Activated naive CD4-positive, alpha-beta T cell treated with anti-CD3 and anti-CD28 coated beads, Interleukin-2, amount 50 U/mL, for 24 hours (primary cell): ENCODE measurements at regions not wholly inside any gene's neighbourhood (a gene's known extent, or its start where the extent isn't known, plus 50 kb on each side); places are given as distances from the start of the nearest gene placed in this dataset.
"Not testable (repeated sequence)": the region's sequence is repeated elsewhere in the genome, so short reads cannot be mapped to it uniquely, and the experiment has no call there.

ENCODE experiments used
- H3K27ac Mint-ChIP-seq: one replicate; pipeline ENCODE4 v1.8.0; 2021; ENCODE audit warnings: mild to moderate bottlenecking, mixed read lengths
- H3K27me3 Mint-ChIP-seq: one replicate; pipeline ENCODE4 v1.8.0; 2021; ENCODE audit warnings: mixed read lengths
- H3K36me3 Mint-ChIP-seq: one replicate; pipeline ENCODE4 v1.8.0; 2021; ENCODE audit warnings: mixed read lengths
- H3K4me1 Mint-ChIP-seq: one replicate; pipeline ENCODE4 v1.8.0; 2021; ENCODE audit warnings: mixed read lengths
- H3K4me3 Mint-ChIP-seq: one replicate; pipeline ENCODE4 v1.8.0; 2021; ENCODE audit warnings: mild to moderate bottlenecking, mixed read lengths
- H3K9me3 Mint-ChIP-seq: one replicate; pipeline ENCODE4 v1.8.0; 2021; ENCODE audit warnings: mixed read lengths

- no peak overlapping the region for H3K4me3 Mint-ChIP-seq
- H3K27ac Mint-ChIP-seq = no peak overlapping the region
- H3K9me3 Mint-ChIP-seq = no peaks in the 10 kb centered on the region
Measured at GRCh38 chrX:55813150-55813549, 95.6 kb downstream of the RRAGB start.

GRCh38 chrX:55815546-55815945 is 98.0 kb downstream of the RRAGB start:
- H3K27me3 Mint-ChIP-seq = no peaks in the 10 kb centered on the region
- H3K4me3 Mint-ChIP-seq = no peak overlapping the region
- H3K4me1 Mint-ChIP-seq = no peaks in the 10 kb centered on the region
- no peaks in the 10 kb centered on the region for H3K9me3 Mint-ChIP-seq
- H3K36me3 Mint-ChIP-seq = no peaks in the 10 kb centered on the region
- H3K27ac Mint-ChIP-seq = no peak overlapping the region

More at GRCh38 chrX:55813150-55813549, 95.6 kb downstream of the RRAGB start:
- Mint-ChIP-seq H3K36me3 (no peaks in the 10 kb centered on the region), H3K27me3 (no peaks in the 10 kb centered on the region), H3K4me1 (no peaks in the 10 kb centered on the region)

- Mint-ChIP-seq H3K27ac (no peak overlapping the region), H3K4me1 (no peaks in the 10 kb centered on the region), H3K36me3 (no peaks in the 10 kb centered on the region), H3K4me3 (no peak overlapping the region), H3K9me3 (no peaks in the 10 kb centered on the region), H3K27me3 (no peaks in the 10 kb centered on the region)
Measured at GRCh38 chrX:55816023-55816422, 98.5 kb downstream of the RRAGB start.

GRCh38 chrX:55818673-55819375 is 101.3 kb downstream of the RRAGB start:
- Mint-ChIP-seq H3K4me1 (no peaks in the 10 kb centered on the region), H3K4me3 (no peak overlapping the region)

GRCh38 chrX:55839485-55839884 is 121.9 kb downstream of the RRAGB start:
- no peak overlapping the region for H3K4me3 Mint-ChIP-seq
- no peaks in the 10 kb centered on the region for H3K4me1 Mint-ChIP-seq
- H3K27ac Mint-ChIP-seq = no peak overlapping the region
- no peaks in the 10 kb centered on the region for H3K27me3 Mint-ChIP-seq
- H3K36me3 Mint-ChIP-seq = no peaks in the 10 kb centered on the region
- H3K9me3 Mint-ChIP-seq = no peaks in the 10 kb centered on the region

More at GRCh38 chrX:55818673-55819375, 101.3 kb downstream of the RRAGB start:
- Mint-ChIP-seq H3K27ac (no peak overlapping the region), H3K27me3 (no peaks in the 10 kb centered on the region), H3K9me3 (no peaks in the 10 kb centered on the region), H3K36me3 (no peaks in the 10 kb centered on the region)

- no peaks in the 10 kb centered on the region for H3K9me3 Mint-ChIP-seq
- H3K27ac Mint-ChIP-seq = no peak overlapping the region
- no peaks in the 10 kb centered on the region for H3K4me1 Mint-ChIP-seq
- no peak overlapping the region for H3K4me3 Mint-ChIP-seq
- no peaks in the 10 kb centered on the region for H3K27me3 Mint-ChIP-seq
- H3K36me3 Mint-ChIP-seq = no peaks in the 10 kb centered on the region
Measured at GRCh38 chrX:55841962-55842752, 124.6 kb downstream of the RRAGB start.

GRCh38 chrX:55866779-55867178 is 149.2 kb downstream of the RRAGB start:
- not testable (repeated sequence) for H3K27ac Mint-ChIP-seq, H3K4me3 Mint-ChIP-seq, H3K36me3 Mint-ChIP-seq, H3K27me3 Mint-ChIP-seq, H3K9me3 Mint-ChIP-seq
- peaks cover 12% of the 10 kb centered on the region for H3K4me1 Mint-ChIP-seq

- Mint-ChIP-seq H3K4me1 (peaks cover 12% of the 10 kb centered on the region), H3K4me3 (no peak overlapping the region), H3K27ac (no peak overlapping the region), H3K36me3 (no peaks in the 10 kb centered on the region), H3K9me3 (no peaks in the 10 kb centered on the region), H3K27me3 (no peaks in the 10 kb centered on the region)
Measured at GRCh38 chrX:55867181-55867651, 149.7 kb downstream of the RRAGB start.

GRCh38 chrX:55867708-55868107 is 150.2 kb downstream of the RRAGB start:
- H3K27me3 Mint-ChIP-seq = no peaks in the 10 kb centered on the region
- no peak overlapping the region for H3K27ac Mint-ChIP-seq
- H3K4me3 Mint-ChIP-seq = no peak overlapping the region
- H3K9me3 Mint-ChIP-seq = no peaks in the 10 kb centered on the region
- H3K36me3 Mint-ChIP-seq = no peaks in the 10 kb centered on the region
- peaks cover 12% of the 10 kb centered on the region for H3K4me1 Mint-ChIP-seq

GRCh38 chrX:55874807-55875206 is 157.3 kb downstream of the RRAGB start:
- H3K27ac Mint-ChIP-seq = no peak overlapping the region
- H3K27me3 Mint-ChIP-seq = peaks cover 1% of the 10 kb centered on the region
- H3K36me3 Mint-ChIP-seq = no peaks in the 10 kb centered on the region
- no peak overlapping the region for H3K4me3 Mint-ChIP-seq
- no peaks in the 10 kb centered on the region for H3K4me1 Mint-ChIP-seq
- no peaks in the 10 kb centered on the region for H3K9me3 Mint-ChIP-seq

GRCh38 chrX:55883541-55883940 is 166.0 kb downstream of the RRAGB start:
- H3K36me3 Mint-ChIP-seq, H3K27ac Mint-ChIP-seq, H3K27me3 Mint-ChIP-seq, H3K4me3 Mint-ChIP-seq, H3K9me3 Mint-ChIP-seq, H3K4me1 Mint-ChIP-seq: not testable (repeated sequence)

GRCh38 chrX:55907968-55908607 is 190.5 kb downstream of the RRAGB start:
- Mint-ChIP-seq H3K4me3 (peak overlapping the region; percentile 90), H3K27ac (peak overlapping the region; percentile 47), H3K27me3 (no peaks in the 10 kb centered on the region), H3K9me3 (no peaks in the 10 kb centered on the region), H3K4me1 (peaks cover 20% of the 10 kb centered on the region), H3K36me3 (no peaks in the 10 kb centered on the region)

- H3K36me3 Mint-ChIP-seq = no peaks in the 10 kb centered on the region
- no peaks in the 10 kb centered on the region for H3K9me3 Mint-ChIP-seq
- peak overlapping the region; percentile 90 for H3K4me3 Mint-ChIP-seq
- no peaks in the 10 kb centered on the region for H3K27me3 Mint-ChIP-seq
- H3K27ac Mint-ChIP-seq = peak overlapping the region; percentile 47
- peaks cover 20% of the 10 kb centered on the region for H3K4me1 Mint-ChIP-seq
Measured at GRCh38 chrX:55908661-55909212, 191.2 kb downstream of the RRAGB start.

- Mint-ChIP-seq H3K27ac (no peak overlapping the region), H3K36me3 (peaks cover 4% of the 10 kb centered on the region), H3K27me3 (no peaks in the 10 kb centered on the region), H3K9me3 (no peaks in the 10 kb centered on the region), H3K4me1 (no peaks in the 10 kb centered on the region), H3K4me3 (no peak overlapping the region)
Measured at GRCh38 chrX:55919367-55920221, 202.0 kb downstream of the RRAGB start.

- Mint-ChIP-seq H3K27ac (no peak overlapping the region), H3K9me3 (no peaks in the 10 kb centered on the region), H3K4me3 (no peak overlapping the region), H3K27me3 (no peaks in the 10 kb centered on the region), H3K36me3 (peaks cover 2% of the 10 kb centered on the region), H3K4me1 (no peaks in the 10 kb centered on the region)
Measured at GRCh38 chrX:55924574-55924973, 207.0 kb downstream of the RRAGB start.
